Activated CD4-positive, alpha-beta T cell treated with anti-CD3 and anti-CD28 coated beads, Interleukin-2, amount 50 U/mL, for 4 hours (primary cell): ENCODE measurements at regions not wholly inside any gene's neighbourhood (a gene's known extent, or its start where the extent isn't known, plus 50 kb on each side); places are given as distances from the start of the nearest gene placed in this dataset.

Experiments
- DNase-seq, 2 experiments: peaks; one replicate each; pipeline ENCODE4 v3.0.0-alpha.2; 2020

DNA sequence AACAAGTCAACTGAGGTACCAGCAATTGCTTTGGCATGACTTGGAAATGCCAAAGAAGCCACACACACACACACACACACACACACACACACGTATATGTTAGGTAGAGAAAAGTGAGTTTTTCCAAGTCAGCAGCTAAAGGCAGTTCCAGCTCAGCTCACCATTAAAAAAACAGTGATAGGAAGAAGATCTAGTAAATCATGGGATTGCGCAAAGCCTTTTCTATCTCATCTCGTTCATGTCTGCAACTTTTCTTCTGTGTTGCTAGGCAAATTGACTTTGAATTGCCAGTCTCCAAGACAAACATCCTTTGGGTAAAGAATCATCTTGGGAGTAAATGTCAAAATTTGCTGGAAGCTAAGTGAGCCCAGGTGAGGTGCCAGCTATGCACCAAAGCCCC is 500.1 kb downstream of the ENC1 start:
- no peak for DNase-seq

DNA sequence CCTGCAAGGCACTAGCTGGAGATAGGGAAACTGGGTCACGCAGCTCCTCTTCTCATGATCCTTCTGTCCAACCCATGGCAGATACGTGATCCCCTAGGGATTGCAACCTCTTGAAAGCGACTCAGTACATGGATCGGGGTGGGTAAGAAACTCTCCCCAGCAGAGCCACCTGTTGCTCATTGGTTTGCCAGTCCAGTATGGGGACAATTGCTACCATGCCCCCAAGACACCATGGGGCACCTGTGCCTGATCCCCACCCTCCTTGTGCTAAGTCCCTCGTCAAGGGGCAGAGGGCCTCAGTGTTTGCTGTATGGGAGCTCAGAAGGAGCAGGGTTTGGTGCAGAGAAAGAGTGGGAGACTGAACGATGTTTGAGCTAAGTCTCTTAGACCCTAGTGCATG is 500.9 kb downstream of the ENC1 start:
- no peak for DNase-seq

DNA sequence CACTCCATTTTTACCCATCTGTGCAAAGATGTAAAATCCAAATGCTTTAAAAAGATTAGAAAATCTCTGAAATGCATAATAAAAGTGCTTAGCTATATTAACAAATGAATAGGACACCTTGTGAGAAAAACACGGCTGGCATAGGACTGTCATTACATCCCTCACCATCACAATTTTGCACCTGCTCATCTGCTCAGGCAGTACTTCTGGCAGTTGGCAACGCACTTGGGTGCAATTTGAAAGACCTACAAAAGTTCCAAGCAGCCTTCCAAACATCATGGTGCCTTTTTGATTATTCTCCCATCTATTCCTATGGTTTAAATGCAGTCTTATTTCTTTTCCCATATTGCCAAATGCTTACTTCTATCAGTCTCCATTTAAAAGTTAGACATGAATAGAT is 501.8 kb downstream of the ENC1 start:
- DNase-seq = no peak

DNA sequence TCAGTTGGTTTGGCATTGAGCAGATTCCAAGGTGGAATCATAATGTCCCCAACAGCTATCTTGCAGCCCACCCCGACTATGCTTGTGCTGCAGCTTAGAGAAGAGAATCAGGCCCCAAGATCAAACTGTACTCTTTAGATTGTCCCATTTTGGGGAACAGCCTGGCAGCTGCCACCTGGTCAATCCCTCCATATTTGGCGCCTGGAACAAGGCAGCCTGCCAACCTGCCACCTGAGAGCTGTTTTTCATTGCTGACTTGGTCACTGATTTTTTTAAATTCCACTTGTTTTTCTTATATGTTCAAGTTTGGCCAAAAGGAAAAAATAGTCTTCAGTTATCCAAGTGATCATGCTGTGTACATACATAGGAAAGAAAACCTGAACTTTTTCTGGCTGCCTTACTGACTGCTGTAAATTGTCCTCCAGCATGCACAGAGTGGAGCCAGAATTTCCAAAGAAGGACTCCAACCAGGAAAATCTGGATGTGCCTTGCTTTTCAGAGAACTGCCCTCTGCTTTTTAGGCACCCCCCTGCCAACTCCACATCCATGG is 504.2 kb downstream of the ENC1 start:
- no peak for DNase-seq

DNA sequence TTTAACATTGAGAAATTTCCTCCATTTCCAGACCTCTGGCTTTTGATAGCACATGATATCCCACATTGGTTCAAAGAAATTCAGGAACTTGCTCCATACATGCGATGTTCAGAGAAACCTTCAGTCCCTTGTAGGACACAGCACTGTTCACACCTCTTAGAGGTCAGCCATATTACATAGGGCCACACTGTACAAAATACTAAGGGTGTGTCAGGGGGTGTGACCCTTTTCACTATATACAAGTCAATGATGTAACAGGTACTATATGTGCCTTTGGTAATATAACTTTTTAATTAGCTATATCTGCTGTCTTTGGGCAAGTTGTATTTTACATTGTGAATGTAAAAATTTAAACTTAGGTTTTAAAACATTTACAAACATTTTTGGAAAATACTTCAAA is 505.5 kb downstream of the ENC1 start:
- DNase-seq = no peak

DNA sequence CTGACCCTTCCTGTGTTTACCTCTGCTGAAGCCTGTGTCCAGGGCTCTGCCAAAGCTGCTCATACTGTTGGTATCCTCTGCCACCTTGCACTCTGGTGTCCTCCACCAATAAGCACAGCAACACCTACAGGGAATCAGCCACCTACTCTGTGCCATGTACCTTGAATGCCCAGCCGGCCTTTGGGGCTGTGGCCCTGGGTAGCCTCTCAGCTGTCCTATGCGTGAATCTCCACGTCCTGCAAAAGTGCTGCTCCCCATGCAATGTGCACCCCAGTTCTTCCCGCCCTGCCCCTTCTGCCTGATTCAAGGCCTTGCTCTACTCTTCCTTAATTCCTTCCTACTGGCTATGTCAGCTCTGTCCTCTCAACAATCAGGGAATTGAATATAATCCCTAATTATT is 506.5 kb downstream of the ARHGEF28 start:
- no peak for DNase-seq

DNA sequence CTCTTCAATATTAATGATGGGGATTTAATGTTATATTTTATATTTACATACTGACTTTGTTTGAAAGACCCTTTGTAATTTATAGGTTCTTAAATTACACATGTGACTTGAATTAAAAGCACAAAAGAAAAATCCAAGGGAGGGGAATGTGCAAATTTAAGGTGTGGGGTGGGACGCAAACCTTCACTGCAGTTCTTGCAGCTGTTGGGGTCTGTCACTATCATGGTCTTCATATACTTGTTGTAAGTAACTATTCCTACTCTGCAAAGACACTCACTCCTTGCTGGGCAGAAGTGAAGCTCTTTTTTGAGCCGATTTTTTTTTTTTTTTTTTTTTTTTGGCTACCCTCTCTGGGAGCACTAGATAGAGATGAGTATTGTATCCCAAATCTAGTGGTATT is 505.3 kb downstream of the ARHGEF28 start:
- DNase-seq = no peak

DNA sequence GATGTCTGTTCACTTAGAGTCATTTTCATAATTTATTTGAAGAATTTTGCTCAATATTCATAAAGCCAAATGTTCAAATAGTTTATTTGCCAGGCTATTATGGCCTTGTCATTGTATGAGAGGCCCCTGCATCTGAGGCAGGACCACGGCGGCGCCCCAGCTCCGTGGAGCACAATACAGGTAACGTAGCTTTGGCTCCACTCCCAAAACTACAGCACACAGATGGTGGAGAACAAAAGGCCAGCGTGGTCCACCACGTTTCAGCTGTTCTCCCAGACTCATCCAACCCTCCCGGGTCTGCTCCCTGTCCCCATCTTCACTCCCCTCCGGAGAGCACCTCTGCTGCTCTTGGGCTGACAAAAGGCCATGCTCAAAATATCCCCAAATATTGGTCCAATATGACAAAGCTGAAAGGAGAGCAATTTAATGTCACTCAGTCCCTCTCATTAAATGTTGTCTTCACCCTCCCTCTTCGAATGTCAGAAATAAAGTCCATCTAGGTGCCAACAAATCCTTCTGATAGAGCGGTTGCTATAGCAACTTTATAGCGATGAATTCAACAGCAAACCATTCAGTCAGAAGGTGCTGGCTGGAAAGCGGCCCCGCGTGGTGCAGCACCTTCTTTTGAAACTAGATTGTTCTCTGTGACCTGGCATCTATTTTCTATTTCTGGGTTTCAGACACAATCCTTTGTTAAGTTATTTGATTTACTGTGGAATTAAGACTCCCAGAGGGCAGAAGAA is 504.3 kb downstream of the ARHGEF28 start:
- DNase-seq = no peak

DNA sequence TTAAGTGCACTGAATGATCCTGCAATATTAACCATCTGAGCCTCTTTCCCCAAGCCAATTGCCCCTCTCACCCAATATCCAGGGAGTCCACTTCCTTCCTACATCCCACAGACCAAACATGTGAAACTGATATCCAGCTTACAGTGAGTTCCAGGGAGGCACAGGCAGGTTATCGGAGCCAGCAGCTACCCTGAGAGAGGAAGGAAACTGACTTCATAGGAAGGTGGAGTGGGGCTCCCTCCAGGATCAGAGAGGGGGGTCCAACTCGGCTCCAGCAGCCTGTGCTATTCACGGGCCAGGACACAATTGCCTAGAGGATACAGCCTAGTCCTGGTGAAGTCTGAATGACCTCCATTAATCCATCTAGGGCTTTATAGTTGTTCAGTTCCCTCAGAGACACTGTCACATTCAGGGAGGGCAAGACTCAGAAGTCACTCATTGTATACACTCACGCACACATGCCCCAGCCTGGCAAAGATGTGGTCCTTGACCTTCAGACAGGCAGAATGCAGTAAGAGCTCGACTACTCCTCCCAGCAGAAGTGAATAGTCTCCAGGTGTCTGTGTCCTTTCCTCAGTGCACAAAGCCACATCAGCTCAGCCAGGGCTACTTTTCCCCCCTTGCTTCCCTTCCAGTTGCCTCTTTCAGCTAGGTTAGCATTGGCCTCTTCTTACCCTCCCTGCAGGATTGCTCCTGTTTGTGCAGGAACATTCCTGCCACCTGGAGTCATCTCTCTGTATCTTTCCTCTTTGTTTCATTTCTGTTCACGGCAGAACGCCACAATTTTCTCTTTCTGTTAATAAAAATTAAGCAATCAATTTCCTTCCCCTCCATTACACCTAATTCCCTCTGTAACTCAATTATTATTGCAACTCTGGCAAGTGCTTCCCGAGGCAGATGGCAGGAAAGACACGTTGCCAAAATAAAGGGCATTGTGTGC is 501.7 kb downstream of the ARHGEF28 start:
- DNase-seq = no peak

DNA sequence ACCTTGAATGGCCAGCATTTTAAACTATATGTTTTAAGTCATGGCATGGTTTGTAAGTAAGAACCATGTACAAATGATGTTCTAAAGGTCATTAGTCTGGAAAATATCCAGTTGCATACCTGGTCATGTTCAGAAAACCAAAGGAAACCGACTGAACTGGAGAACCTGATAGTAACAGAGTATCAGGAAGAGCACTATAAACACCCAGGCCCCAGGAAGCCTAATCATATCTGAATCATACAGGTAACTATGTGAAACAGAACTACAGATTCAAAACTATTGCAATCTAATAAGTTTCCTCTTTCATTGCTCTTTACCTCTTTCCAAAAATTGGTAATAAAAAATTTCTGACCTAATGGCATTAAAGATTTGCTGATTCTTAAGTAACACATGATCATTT is 500.3 kb downstream of the ARHGEF28 start:
- no peak for DNase-seq

DNA sequence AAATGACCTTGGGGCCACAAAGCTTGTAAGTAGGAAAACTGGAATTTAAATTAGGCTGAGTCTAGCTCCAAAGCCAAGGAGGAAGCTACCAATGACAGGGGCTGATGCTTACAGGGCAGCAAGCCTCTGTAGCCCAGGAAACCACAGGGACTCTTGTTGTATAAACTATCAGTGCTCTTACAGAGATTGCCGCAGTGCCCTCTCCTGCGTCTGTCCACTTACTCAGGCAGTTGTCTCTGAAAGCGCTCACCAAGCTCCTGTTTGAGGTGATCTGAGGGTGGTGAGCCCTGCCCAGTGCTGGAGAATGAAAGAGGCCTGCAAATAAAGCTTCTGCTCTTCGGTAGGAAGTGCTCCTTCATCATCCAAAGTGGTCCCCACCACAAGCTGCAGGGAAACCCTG is 498.8 kb downstream of the ARHGEF28 start:
- DNase-seq = no peak

DNA sequence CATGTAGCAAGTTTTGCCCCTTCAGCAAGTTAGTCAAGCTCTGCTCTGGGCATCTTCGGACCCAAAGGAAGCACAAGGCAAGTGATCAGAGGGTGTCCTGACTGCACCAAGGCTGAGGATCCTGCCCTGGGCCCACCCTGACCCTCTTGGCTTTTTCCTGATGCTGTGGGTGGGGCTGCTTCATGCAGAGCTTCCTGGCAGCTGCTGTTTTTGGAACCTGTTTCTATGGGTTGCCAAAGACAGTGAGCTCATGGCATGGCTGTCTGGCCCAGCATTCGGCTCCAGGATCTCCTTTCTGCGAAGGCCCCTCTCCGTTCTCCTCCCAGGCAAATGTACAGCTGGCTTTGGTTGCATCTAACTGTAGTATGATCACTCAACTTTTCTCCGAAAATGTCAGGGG is 497.9 kb downstream of the ARHGEF28 start:
- DNase-seq = no peak

DNA sequence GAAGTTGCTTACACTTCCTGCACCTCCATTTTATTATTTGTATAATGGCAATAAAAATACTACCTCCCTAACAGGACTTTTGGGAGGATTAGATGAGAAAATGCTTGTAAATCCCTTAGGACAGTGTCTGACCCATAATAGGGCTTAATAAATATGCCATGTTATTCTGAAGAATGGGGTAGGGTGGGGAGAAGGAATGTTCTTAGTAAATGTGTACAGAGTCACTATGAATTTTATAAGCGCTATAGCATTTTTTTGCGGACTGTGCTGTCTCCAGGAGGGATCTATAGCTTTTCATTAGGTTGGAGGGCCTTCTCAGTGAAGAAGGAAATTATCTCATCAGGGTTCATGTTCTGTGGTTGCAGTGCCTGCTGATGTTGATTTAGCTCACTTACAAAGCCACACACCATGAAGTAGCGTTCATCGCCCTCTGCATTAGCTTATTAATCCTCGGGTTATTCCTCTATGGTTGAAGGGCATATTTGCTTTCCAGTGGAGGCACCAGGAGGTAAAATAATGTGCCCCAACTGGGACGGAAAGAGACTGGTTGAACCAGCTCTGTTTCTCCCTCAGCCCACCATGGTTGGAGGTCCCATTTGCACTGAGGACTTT is 497.1 kb downstream of the ARHGEF28 start:
- no peak for DNase-seq

DNA sequence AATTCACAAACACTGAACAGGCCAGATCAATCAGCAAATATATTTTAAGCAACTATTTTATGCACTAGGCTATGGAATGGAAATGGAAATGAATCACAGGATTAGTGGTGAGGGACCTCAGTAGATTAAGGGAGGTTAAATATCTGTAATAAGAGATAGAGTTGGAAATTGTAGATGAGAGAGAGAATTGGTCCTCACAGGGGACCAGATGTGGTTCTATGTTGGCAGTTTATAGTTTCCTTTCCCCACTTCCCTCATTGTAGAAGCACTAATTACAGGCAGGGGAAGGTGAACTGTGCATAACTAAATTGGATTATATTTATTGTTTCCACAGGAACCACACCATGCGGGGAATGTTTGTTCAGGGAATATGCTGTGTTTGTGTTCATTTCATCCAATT is 496.2 kb downstream of the ARHGEF28 start:
- no peak for DNase-seq

DNA sequence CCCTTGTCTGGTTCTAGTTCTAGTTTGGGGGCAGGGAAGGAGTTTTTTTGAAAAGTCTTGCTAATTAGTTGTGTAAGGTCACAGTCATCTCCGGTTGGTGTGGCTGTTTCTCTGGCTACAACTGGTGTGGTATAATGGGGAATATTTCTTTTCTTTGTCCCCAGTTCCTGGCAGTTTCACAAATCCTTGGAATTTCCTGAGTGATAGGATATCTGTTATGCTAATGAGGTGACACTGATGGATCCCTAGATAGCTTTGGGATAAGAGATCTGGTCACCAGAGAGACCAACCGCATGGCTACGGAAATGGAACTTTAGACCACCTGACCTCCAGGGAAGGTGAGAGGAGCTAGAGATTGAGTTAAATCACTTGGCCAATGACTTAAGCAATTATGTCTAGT is 494.6 kb downstream of the ARHGEF28 start:
- DNase-seq = no peak

DNA sequence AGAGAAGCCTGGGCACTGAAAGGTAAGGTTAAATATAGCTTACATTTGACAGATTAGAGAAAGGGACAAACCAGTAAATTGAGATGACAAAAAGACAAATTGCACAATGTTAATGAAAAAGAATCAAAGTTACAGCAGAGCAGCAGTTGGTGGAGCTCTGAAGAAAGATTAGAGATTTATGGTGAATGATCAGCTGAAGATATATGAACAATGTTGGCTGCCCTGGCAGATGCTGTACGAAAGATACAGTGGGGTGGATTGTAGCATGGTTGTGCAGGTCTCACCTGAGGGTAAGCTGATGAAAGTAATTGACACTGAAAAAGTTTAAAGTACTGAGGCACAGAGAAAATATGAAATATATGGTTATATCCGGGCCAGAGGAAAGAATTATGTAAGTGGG is 492.1 kb downstream of the ARHGEF28 start:
- no peak for DNase-seq

DNA sequence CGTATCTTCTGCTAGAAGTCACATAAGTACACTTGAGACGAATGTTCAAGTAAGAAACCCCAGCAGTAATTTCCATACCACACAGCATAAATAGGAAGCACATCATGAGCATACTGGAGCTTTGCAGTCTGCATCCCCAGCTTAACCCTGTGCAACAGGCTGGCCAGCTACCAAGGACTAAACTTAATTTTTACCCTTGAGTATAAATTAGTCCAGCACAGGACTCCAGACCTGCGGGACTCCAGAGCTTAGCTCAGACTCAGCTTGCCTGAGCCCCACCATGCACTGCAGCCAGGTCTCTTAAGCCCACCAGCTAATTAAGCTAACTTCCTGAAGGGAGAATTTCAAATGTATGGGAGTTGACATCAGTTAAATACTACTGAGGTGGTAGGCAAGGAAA is 491.0 kb downstream of the ARHGEF28 start:
- no peak for DNase-seq

DNA sequence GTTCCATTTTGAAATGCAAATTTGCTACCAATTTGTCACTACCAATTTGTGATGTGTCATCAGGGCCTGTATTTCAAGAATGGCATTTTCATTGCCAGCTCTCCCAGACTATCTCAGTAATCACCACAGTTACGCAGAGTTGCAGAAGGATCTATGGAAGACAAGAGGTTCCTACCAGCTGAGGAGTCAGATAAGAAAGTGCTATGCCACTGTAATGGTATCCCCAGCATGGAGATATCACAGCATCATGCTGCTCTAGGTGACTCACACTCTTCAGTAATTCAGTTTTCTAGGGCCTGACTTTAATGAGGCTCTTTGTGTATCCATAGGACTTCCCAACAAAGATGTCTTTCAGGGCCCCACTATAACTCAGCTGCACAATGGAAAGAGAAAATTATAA is 490.3 kb downstream of the ARHGEF28 start:
- DNase-seq = no peak

DNA sequence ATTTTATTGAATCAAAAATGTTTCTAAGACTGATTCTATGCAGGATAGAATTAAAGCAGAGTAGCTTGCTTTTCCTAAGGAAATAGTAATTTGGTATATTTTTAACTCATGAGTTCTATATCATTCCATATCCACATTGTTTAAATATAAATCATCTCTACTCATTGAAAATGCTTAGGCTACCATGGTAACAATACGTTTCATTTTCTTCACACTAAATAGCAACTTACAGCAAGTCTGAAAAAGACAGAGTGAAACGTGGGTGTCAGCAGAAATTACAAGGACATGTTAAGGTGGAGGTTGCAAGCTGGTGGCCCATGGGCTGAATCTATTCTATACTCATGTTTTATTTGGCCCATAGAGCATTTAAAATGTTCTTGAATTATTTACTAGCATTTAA is 487.9 kb downstream of the ARHGEF28 start:
- no peak for DNase-seq

DNA sequence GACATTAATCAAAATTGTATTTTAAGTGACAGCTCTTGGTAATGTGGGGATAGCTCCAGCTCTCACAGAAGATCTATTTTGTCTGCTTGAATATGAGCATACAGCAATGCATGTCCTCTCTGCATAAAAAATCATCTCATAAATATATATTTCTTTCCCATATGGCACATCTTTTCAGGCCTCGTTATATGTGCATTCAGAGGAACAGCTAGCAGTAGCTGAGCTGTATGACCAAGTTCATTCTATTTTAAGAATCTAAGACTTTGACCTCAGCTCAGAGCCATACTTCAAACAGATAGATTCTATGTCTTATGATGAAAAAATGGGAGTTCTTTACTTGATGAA is 487.2 kb downstream of the ARHGEF28 start:
- DNase-seq = no peak

DNA sequence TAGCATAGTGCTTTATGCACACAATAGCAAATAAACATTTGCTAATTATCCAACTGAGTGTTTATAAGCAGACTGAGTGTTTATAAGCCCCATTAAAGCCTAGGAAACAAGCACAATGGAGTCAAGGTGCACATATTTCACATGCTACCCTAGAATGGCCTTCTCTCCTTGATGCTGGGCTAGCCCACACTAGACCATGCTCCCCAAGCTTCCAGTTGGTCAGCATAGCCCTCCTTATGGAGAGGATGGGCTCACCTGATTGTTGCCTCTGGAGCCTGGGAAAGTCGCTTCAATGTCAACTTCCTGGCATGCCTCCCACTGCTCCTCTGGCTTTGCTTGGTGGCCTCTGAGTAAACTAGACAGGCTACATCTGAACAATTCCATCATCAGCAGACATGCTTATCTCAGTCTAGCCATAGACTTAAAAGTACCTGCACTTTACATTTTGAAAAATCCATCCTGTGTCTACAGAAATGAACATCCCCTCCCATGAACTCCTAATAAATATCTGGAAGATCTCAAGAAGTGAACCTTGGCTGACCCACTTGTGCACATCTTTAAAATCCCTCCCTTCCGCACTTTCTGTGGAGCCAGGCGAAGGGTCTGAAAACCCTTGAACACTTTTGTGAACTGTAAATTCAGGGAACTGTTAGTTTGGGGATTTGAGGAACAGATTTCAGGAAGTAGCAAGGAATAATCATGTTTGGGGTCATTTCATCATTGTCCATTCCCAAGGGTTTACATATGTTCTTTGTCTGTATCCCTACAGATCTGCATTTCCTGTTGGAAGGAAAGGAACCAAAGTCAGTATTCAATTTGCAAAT is 486.6 kb downstream of the ARHGEF28 start:
- no peak for DNase-seq

DNA sequence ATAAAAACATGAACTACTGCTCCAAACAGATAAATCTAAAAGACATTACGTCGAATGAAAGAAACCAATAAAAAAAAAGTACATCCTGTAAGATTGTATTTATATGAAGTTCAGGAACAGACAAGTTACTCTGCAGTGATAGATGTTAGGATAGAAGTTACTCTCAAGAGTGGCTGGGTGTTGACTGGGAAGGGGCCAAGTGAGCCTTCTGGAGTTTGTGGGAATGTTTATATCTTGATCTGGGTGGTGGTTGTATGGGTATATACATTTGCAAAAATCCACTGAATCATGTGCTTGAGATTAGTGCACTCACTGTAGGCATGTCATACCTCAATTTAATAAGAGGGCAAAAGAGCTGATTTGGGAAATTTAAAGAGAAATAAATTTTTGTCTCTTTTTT is 485.8 kb downstream of the ARHGEF28 start:
- DNase-seq = no peak

DNA sequence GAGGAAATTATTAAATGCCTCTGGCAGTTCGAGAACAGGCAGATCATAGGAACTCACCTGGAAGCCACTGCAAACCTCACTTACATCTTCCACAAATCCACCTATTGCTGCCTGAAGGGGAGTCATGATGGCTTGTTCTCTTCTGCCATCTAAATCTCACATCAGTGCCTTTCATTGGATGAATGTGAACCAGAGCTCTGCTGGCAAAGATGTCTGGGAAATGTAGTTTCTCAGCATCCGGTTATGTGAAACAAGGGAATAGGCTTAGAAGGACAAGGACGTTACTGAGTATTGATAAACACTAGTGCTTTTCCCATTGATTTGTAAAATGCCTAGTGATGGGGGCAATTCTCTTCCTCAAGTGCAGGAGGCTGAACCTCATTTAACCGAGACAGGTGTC is 483.3 kb downstream of the ARHGEF28 start:
- no peak for DNase-seq
